ENCODE measurements at regions not wholly inside any gene's neighbourhood (a gene's known extent, or its start where the extent isn't known, plus 50 kb on each side); places are given as distances from the start of the nearest gene placed in this dataset.

GRCh38 chr3:109640146-109640652 lies 302.9 kb upstream of the DPPA4 start:
- DNase-seq (ENCODE audit: low spot score in 2 of 2, unreplicated experiment in 2 of 2): no peak
- Mint-ChIP-seq H3K36me3 (peaks cover 2% of the 10 kb centered on the region), H3K27ac (no peak overlapping the region), H3K9me3 (peaks cover 16% of the 10 kb centered on the region), H3K4me3 (no peak overlapping the region), H3K27me3 (ENCODE audit: low read depth) (no peaks in the 10 kb centered on the region), H3K4me1 (peaks cover 22% of the 10 kb centered on the region)
- TF ChIP-seq CTCF (IDR thresholded peaks at IDR 0.05; ENCODE audit: unreplicated experiment): no peak

- no peak for DNase-seq (ENCODE audit: low spot score in 2 of 2, unreplicated experiment in 2 of 2)
- H3K4me1 Mint-ChIP-seq: peaks cover 22% of the 10 kb centered on the region
- H3K27me3 Mint-ChIP-seq (ENCODE audit: low read depth): no peaks in the 10 kb centered on the region
- no peak for TF ChIP-seq CTCF (IDR thresholded peaks at IDR 0.05; ENCODE audit: unreplicated experiment)
- peaks cover 16% of the 10 kb centered on the region for H3K9me3 Mint-ChIP-seq
- no peak overlapping the region for H3K27ac Mint-ChIP-seq
- H3K36me3 Mint-ChIP-seq: peaks cover 2% of the 10 kb centered on the region
- no peak overlapping the region for H3K4me3 Mint-ChIP-seq
Measured at GRCh38 chr3:109642025-109642424, 304.7 kb upstream of the DPPA4 start.

GRCh38 chr3:109643590-109643989 lies 306.2 kb upstream of the DPPA4 start:
- Mint-ChIP-seq H3K4me1 (peaks cover 22% of the 10 kb centered on the region), H3K4me3 (no peak overlapping the region), H3K27ac (no peak overlapping the region), H3K27me3 (ENCODE audit: low read depth) (no peaks in the 10 kb centered on the region), H3K36me3 (peaks cover 3% of the 10 kb centered on the region), H3K9me3 (peaks cover 3% of the 10 kb centered on the region)
- TF ChIP-seq CTCF (IDR thresholded peaks at IDR 0.05; ENCODE audit: unreplicated experiment): no peak
- DNase-seq (ENCODE audit: low spot score in 2 of 2, unreplicated experiment in 2 of 2): no peak

GRCh38 chr3:109644332-109644731 lies 307.0 kb upstream of the DPPA4 start:
- TF ChIP-seq CTCF (IDR thresholded peaks at IDR 0.05; ENCODE audit: unreplicated experiment): no peak
- Mint-ChIP-seq H3K9me3 (peaks cover 5% of the 10 kb centered on the region), H3K27ac (no peak overlapping the region), H3K36me3 (peaks cover 7% of the 10 kb centered on the region), H3K4me1 (peaks cover 22% of the 10 kb centered on the region), H3K4me3 (no peak overlapping the region), H3K27me3 (ENCODE audit: low read depth) (no peaks in the 10 kb centered on the region)
- no peak for DNase-seq (ENCODE audit: low spot score in 2 of 2, unreplicated experiment in 2 of 2)

GRCh38 chr3:109644746-109645145 lies 307.4 kb upstream of the DPPA4 start:
- Mint-ChIP-seq H3K27ac (no peak overlapping the region), H3K4me1 (peaks cover 22% of the 10 kb centered on the region), H3K27me3 (ENCODE audit: low read depth) (no peaks in the 10 kb centered on the region), H3K4me3 (no peak overlapping the region), H3K9me3 (peaks cover 7% of the 10 kb centered on the region), H3K36me3 (peaks cover 7% of the 10 kb centered on the region)
- DNase-seq (ENCODE audit: low spot score in 2 of 2, unreplicated experiment in 2 of 2): no peak
- no peak for TF ChIP-seq CTCF (IDR thresholded peaks at IDR 0.05; ENCODE audit: unreplicated experiment)

- TF ChIP-seq CTCF (IDR thresholded peaks at IDR 0.05; ENCODE audit: unreplicated experiment): no peak
- Mint-ChIP-seq H3K9me3 (peaks cover 36% of the 10 kb centered on the region), H3K36me3 (peaks cover 17% of the 10 kb centered on the region), H3K4me3 (no peak overlapping the region), H3K4me1 (peaks cover 5% of the 10 kb centered on the region), H3K27me3 (ENCODE audit: low read depth) (no peaks in the 10 kb centered on the region), H3K27ac (no peak overlapping the region)
- no peak for DNase-seq (ENCODE audit: low spot score in 2 of 2, unreplicated experiment in 2 of 2)
Measured at GRCh38 chr3:109648027-109648426, 310.7 kb upstream of the DPPA4 start.
